HG02571 (cell line): ENCODE measurements at regions not wholly inside any gene's neighbourhood (a gene's known extent, or its start where the extent isn't known, plus 50 kb on each side); places are given as distances from the start of the nearest gene placed in this dataset.

ENCODE experiments used
- ATAC-seq: cut with Tn5 transposase; IDR thresholded peaks from one replicate; pipeline ENCODE4 v1.9.1; 2021; ENCODE audit warnings: mild to moderate bottlenecking, moderate library complexity; ENCODE audit not compliant: unreplicated experiment

DNA sequence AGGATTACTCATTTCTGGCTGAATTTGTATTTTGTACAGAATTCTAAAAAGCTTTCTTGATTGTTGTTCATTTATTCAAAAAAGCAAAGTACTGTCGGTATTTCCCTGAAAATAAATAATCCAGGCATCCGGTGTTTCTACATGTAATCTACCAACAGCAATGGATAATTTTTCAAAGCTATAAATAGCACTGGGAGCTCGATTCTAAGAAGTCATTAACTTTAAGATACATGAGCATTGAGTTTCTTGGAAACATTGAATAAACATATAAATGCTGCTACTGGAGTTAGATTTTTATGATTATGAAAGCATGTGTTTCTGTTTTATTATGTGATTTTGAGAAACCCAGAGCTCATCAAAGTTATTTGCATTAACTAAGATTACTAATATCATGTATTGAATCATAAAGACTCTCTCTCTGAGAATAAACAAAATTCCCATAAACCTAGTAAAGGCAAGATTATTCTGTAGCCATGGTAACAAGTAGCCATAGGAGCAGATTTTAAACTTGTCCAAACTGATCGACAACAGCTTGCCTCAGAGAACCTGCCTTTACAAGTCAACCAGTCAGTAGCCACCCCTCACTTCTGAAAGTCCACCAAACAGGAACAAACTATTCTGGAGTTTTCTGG, 197.0 kb downstream of the DRD1 start:
- ATAC-seq, result no peak

DNA sequence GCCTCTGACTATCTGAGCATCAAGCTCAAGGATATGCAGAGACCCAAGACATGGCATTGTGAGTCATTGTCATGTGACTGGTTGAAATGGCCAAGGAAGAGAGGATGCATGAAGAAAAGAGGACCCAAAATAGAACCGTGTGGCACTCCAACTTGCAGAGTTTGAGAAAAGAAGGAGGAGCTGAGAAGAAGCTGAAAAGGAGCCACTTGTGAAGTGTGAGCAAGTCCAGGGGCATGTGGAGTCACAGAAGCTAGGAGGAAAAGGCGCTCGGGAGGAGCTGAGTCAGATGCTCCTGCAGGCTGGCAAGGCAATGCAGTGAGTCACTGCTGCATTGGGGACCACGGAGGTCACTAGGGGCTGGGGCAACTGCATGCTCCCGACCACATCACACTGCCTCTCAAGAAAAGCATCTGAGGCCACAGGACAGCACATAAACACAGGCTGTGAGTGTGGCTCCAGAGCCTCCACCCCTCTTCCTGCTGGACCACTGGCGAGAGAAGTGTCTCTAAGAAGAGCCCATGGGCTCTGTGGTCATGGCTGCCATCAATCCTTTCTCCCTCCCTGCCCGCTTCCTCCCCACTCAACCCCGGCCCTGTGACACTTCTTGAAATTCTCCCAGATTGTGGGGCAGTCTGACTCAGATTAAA, 197.6 kb downstream of the DRD1 start:
- no peak for ATAC-seq

DNA sequence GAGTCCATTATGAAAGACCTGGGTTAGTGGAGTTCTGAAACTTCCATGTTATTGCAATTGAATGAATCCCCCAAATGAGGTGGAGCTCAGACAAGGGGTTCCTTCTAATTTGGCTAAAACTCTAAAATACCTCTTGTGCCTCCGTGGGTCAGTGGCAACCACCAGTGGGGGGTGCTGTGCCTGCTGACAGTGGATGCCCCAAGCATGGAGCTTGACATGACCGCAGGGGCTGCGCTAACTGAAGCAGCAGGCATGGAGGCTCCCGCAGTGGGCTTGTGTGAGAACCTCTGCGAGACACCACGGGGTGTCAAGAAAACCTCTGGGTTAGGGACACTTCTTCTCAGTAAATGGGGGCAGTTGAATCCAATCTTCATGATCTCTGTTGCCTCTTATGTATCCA, 200.5 kb downstream of the DRD1 start:
- ATAC-seq, result no peak

DNA sequence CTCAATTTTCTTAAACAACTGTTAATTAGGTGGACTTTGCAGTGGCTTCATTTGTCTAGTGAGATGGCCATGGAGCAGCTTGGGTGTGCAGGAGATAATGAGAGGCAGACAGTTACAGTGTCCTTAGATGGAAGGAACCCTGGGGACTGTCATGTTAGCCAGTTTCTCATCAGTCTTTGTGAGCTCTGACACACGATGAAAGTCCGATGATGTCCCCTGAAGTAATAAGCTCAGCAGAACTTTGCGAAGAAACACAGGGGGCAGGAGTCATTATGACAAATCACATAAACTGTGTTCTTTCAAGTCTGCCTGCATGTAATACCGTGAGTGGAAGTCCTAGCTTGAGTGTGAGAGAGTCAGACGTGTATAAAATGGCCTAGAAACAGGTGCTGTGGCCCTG, 201.8 kb downstream of the DRD1 start:
- no peak for ATAC-seq

- ATAC-seq, result no peak
Observed at GRCh38 chr5:175238326-175238725, 205.7 kb downstream of the DRD1 start.

- no peak for ATAC-seq
Observed at GRCh38 chr5:175236176-175236575, 207.8 kb downstream of the DRD1 start.

- ATAC-seq, result no peak
Observed at GRCh38 chr5:175235251-175235960, 208.6 kb downstream of the DRD1 start.

DNA sequence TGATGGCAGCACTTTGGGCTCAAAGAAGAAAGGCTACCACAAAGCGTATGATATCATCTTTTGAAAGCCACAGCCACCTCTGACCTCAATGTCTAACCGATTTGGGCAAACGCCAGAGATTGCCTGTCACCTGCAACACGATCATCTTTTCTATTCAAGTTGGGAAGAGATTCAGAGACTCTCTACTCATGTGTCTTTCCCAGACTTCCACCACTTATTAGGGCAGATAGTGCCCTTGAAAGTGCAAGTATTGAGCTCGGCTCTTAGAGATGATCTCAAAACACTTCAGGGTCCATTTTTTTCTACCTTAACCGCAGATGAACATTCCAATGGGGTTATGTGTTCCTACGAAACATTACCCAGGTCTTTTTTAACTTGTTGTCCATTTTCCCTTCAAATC, 213.7 kb downstream of the DRD1 start:
- no peak for ATAC-seq

- ATAC-seq, result no peak
Observed at GRCh38 chr5:175226506-175226905, 217.5 kb downstream of the DRD1 start.

DNA sequence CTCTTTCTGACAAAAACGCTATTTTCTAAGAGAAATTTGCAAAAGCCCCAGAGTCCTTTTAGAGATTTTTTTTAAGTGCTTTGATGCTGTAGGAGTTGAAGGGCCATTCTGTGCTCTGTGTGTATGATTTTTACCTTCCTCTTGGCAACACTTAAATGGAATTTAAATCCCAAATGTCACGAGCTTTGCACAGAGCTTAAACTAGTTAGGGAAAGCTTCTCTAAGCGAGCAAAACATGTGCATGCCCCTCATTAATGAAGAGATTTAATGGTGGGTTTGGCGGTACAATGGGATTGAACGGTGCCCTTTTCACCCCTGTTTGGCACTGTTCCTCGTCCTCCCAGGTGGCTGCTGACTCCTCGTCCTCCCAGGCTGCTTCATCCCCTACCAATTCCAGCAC, 220.7 kb downstream of the DRD1 start:
- no peak for ATAC-seq

DNA sequence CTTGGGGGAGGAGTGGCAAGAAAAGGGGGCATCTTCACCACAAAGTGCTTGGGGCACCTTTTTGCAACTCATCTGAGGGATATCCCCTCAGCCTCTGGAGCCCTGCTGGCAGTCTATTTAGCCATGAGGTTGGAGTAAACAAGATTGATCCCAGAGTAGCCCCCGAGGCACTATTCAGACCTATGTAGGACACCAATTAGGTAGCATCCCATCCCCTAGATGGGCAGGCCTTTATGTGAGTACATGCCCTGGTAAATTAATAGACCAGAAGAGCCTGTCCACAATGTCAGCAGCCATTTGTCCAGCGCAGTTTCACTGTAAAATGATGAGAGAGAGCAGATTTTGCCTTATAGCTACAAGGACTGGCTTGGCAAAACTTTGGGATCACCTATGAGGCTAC, 221.4 kb downstream of the DRD1 start:
- no peak for ATAC-seq

DNA sequence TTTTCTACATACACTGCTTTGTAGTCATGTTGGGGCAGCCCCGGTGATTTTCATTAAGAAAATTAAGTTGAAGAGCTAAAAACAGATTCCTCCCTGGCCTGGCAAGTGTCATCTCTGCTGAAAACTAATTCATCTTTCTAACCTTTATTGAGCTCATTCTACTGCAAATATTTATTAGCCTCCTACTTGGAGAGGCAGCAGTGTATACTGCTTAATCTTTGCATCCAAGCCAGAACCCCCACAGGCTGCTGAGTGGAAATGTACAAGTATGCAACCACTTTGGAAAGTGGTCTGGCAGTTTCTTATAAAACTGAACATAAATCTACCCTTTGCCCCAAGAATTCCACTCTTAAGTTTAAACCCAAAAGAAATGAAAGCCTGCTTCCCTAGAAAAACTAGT, 223.4 kb downstream of the DRD1 start:
- ATAC-seq, result no peak

- ATAC-seq, result no peak
Observed at GRCh38 chr5:175219366-175219765, 224.6 kb downstream of the DRD1 start.

DNA sequence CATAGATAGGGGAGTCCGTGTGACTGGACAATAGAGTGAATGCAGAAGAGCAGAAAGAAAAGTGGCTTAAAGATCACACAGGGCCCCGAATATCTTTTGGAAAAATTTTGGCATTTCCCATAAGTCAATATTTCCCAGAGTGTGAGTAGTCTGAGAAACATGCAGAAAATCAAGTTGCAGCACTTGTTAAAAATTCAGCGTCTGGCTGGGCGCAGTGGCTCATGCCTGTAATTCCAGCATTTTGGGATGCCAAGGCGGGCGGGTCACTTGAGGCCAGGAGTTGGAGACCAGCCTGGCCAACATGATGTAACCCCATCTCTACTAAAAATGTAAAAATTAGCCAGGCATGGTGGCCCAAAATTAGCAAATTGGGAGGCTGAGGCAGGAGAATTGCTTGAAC, 227.0 kb downstream of the DRD1 start:
- no peak for ATAC-seq

DNA sequence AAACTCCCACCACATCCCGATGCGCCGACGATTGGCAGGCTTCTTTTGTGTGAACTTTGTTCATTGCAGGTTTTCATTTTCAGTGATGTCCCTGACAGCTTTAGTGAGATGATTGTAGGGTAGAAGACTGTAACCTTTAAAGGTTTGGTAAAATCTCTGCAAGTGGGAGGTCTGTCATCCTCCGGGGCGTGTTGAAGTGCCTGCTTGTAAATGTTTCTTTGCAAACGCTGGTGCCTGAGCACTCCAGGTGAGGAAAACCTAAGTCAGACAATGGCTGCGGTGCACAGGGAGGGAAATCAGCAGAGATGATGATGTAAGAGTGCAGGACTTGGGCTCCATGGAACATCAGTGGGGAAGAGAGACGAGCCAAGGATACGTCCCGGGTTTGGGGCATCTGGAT, 228.1 kb downstream of the DRD1 start:
- ATAC-seq, result no peak

DNA sequence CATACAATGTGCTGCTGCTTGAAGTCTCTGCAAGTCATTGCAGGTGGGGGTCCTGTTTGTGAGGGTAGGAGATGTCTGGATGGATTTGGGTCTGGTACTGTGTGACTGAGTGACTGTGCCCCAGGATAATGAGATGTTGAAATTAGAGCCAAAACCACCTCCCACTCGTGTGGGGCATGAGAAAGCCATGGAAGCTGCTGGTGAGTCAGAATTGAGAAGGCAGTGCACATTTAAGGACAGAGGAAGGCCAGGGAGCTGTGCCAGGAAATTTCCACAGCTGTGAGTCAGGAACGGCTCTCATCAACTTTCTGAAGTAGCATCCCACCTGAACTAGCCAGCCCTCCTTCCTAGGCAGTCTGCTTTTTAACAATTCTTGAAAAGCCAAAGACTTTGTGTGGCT, 229.8 kb downstream of the DRD1 start:
- no peak for ATAC-seq

- ATAC-seq, result no peak
Observed at GRCh38 chr5:175211956-175212756, 231.8 kb downstream of the DRD1 start.

DNA sequence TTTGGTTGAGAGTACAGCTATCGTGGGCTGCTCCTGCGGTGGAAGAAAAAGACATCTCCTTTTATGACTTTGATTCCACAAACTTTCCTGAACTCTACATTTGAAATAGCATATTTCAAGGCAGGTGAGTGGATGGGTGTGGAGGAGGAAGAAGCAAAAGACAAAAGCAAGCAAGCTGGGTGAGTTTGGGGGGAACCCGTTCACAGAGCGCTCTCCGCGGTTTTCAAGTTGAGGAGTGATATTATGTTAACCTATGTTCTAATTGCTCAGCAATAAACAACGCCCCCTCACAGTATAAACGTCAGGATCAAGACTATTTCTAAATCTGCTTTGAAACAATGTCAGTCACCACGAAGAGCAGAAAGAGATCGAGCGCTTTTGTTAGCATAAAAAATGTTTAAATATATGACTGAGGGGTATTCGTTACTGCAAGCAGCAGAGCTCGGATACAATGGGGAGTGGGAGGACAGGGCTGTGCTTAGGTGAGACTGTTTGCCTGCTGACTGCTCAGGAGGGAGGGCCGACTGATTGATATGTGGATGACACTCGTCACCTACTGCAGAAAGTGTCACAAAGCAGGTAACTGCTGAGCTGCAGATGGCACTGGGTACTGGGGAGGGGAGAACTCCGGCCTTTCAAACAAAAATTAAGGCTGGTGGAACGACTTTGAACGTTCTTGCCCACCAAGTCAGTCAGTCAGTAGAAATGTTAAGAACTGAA, 236.5 kb downstream of the DRD1 start:
- ATAC-seq, result no peak

- ATAC-seq, result no peak
Observed at GRCh38 chr5:175206669-175207068, 237.3 kb downstream of the DRD1 start.

GRCh38 chr5:175202463-175203068, 241.4 kb downstream of the DRD1 start:
- no peak for ATAC-seq

DNA sequence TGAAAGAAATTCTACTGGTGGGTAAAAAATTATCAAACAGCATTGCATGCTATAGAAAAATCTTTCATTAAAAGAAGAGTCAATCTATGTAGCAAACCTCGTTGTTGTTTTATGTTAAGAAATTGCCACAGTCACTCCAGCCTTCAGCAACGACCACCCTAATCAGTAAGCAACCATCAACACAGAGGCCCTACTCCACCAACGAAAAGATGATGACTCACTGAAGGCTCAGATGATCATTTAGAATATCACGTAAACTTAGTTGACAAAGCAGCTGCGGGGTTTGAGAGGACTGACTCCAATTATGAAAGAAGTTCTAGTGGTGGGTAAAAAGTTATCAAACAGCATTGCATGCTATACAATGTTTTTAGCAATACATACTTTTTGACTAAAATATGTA, 242.6 kb downstream of the DRD1 start:
- ATAC-seq, result no peak
